Panc1 (cell line): ENCODE measurements at regions not wholly inside any gene's neighbourhood (a gene's known extent, or its start where the extent isn't known, plus 50 kb on each side); places are given as distances from the start of the nearest gene placed in this dataset.

Experiments
- ATAC-seq: fragments of 200-7000 bp; cut with Tn5 transposase; 2 replicates; pipeline ENCODE4 v1.9.1; 2020; ENCODE audit warnings: mild to moderate bottlenecking, moderate library complexity
- BruUV-seq: library from RNA; stranded (reverse); fragments of 400-500 nt; replicated peaks from 2 replicates; lab custom pipeline; 2021; lab: Mats Ljungman, UMichigan
- CTCF ChIA-PET: fragments of 300-600 bp; sonication (Branson Sonifier 250); formaldehyde crosslinking; loops from one replicate; lab custom pipeline; 2022; ENCODE audit warnings: antibody characterized with exemption; lab: Charles Lee
- POLR2A ChIA-PET: fragments of 300-600 bp; sonication (Branson Sonifier 250); formaldehyde crosslinking; loops from one replicate; lab custom pipeline; 2022; ENCODE audit warnings: antibody characterized with exemption; lab: Charles Lee
- DNase-seq: peaks from one replicate; pipeline ENCODE4 v3.0.0-alpha.2; 2010; ENCODE audit warnings: low read depth, low spot score
- H3K27ac ChIP-seq: 2 replicates; pipeline ENCODE4 v1.5.1; 2011; ENCODE audit warnings: mild to moderate bottlenecking, low read length, inconsistent platforms
- H3K27me3 ChIP-seq: fragments of 200-500 bp; sonication (Bioruptor generic); 2 replicates; pipeline ENCODE4 v1.6.0; 2014; ENCODE audit warnings: low read length, inconsistent platforms; ENCODE audit not compliant: control insufficient read depth, insufficient read depth
- H3K36me3 ChIP-seq: fragments of 200-500 bp; sonication (Bioruptor generic); 2 replicates; pipeline ENCODE4 v1.5.1; 2014; ENCODE audit warnings: inconsistent platforms, mild to moderate bottlenecking, low read length, moderate library complexity; ENCODE audit not compliant: control insufficient read depth, insufficient read depth
- H3K4me1 ChIP-seq: 2 replicates; pipeline ENCODE4 v1.5.1; 2011; ENCODE audit warnings: inconsistent platforms, mild to moderate bottlenecking, low read length, moderate library complexity; ENCODE audit not compliant: control insufficient read depth, insufficient read depth
- H3K4me3 ChIP-seq, 2 experiments: 2 replicates each; pipeline ENCODE4 v1.5.1; 2011 to 2012; ENCODE audit warnings: low read depth in 2 of 2, low read length in 2 of 2, mild to moderate bottlenecking in 2 of 2, inconsistent platforms in 1 of 2, moderate library complexity in 1 of 2
- H3K9me3 ChIP-seq: fragments of 200-500 bp; sonication (Bioruptor generic); 2 replicates; pipeline ENCODE4 v1.5.1; 2014; ENCODE audit warnings: low read depth, mild to moderate bottlenecking, inconsistent platforms, low read length, moderate library complexity; ENCODE audit not compliant: control insufficient read depth, insufficient read depth
- CTCF ChIP-seq: fragments of 450-650 bp; IDR thresholded peaks from 2 replicates; pipeline ENCODE4 v1.5.1; 2017; ENCODE audit warnings: mild to moderate bottlenecking
- POLR2AphosphoS5 ChIP-seq: IDR thresholded peaks from 2 replicates; pipeline ENCODE4 v1.6.1; 2012; ENCODE audit warnings: mild to moderate bottlenecking, low read depth, low read length, moderate library complexity
- SIN3A ChIP-seq: IDR thresholded peaks from 2 replicates; pipeline ENCODE4 v1.6.1; 2012; ENCODE audit warnings: low read depth, mild to moderate bottlenecking, low read length, moderate library complexity, borderline replicate concordance; ENCODE audit not compliant: insufficient read depth
- TCF7L2 ChIP-seq: IDR thresholded peaks from 2 replicates; pipeline ENCODE4 v1.6.1; 2011; ENCODE audit warnings: mild to moderate bottlenecking, low read depth, low read length, inconsistent platforms
- in situ Hi-C: cut with HindIII; loops from 2 replicates; pipeline ENCODE4 v1.10.0; 2016; ENCODE audit warnings: low sequenced_read_pairs, low pct_unique_long_range_greater_than_20kb
- intact Hi-C: fragments of 100-400 bp; cut with micrococcal nuclease; formaldehyde crosslinking; loops from one replicate; pipeline ENCODE4 v1.10.0; 2022; ENCODE audit not compliant: unreplicated experiment
- TF ChIP-seq, protein P1 (sequence below), 2 experiments: IDR thresholded peaks; 2 replicates each; pipeline ENCODE4 v1.6.1; 2011 to 2012; ENCODE audit warnings: low read depth in 2 of 2, control low read depth in 1 of 2, low read length in 1 of 2, mild to moderate bottlenecking in 1 of 2, moderate library complexity in 1 of 2; ENCODE audit not compliant: insufficient read depth in 1 of 2

DNA sequence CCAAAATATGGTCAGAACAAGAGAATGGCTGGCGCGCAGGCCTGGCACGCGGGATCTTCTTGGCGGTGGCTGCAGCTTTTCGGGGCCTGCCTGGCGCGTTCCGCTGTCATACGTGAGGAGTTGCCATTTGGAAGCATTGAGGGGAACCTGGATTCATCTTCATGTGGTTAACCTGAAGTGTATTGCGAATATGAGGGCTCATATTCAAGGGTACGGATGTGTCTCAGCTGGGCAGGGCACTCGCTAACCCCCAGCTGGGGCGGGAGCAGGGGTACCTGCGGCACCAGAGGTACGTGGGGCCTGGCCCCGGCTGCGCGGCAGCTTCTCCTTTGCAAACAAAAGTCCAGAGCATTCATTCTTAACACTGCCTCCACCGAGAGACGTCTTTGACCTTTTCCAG, 605.6 kb downstream of the QKI start:
- in situ Hi-C loops, result no loop called here
- ChIA-PET POLR2A (no interaction called here), CTCF (no interaction called here)
- Histone ChIP-seq H3K27me3 (no peaks in the 10 kb centered on the region), H3K9me3 (no peaks in the 10 kb centered on the region), H3K27ac (no peak overlapping the region), H3K36me3 (no peaks in the 10 kb centered on the region), H3K4me3 (no peak overlapping the region), H3K4me1 (no peaks in the 10 kb centered on the region)
- no TSS peak for BruUV-seq
- no peak for TF ChIP-seq TCF7L2
- no peak for TF ChIP-seq POLR2AphosphoS5
- no peak for TF ChIP-seq CTCF
- TF ChIP-seq, protein P1, sequence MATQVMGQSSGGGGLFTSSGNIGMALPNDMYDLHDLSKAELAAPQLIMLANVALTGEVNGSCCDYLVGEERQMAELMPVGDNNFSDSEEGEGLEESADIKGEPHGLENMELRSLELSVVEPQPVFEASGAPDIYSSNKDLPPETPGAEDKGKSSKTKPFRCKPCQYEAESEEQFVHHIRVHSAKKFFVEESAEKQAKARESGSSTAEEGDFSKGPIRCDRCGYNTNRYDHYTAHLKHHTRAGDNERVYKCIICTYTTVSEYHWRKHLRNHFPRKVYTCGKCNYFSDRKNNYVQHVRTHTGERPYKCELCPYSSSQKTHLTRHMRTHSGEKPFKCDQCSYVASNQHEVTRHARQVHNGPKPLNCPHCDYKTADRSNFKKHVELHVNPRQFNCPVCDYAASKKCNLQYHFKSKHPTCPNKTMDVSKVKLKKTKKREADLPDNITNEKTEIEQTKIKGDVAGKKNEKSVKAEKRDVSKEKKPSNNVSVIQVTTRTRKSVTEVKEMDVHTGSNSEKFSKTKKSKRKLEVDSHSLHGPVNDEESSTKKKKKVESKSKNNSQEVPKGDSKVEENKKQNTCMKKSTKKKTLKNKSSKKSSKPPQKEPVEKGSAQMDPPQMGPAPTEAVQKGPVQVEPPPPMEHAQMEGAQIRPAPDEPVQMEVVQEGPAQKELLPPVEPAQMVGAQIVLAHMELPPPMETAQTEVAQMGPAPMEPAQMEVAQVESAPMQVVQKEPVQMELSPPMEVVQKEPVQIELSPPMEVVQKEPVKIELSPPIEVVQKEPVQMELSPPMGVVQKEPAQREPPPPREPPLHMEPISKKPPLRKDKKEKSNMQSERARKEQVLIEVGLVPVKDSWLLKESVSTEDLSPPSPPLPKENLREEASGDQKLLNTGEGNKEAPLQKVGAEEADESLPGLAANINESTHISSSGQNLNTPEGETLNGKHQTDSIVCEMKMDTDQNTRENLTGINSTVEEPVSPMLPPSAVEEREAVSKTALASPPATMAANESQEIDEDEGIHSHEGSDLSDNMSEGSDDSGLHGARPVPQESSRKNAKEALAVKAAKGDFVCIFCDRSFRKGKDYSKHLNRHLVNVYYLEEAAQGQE (IDR thresholded peaks at IDR 0.05; ENCODE audit: insufficient read depth in 1 of 2, low read depth in 2 of 2, low read length in 1 of 2), result no peak
- TF ChIP-seq SIN3A, result no peak
- no peak for ATAC-seq
- intact Hi-C loops, result no loop called here
- DNase-seq, result no peak

DNA sequence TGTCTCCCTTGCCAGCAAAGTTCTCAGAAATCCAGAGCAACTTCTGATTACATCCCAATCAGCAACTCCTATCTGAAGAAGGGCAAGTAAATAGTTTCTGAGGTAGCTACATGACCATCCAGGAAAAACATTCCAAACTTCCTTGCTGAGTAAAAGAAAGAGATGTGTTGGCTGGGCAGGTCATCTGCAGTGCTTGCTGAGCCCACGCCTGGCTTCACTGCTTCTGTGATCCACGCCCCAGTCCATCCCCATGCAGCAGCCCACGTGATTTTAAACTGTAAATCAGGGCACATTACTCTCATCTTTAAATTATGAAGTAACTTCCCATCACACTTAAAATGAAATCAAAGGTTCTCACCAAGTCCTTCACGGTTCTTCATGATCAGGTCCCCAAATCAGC, 603.6 kb downstream of the QKI start:
- Histone ChIP-seq H3K4me3 (no peak overlapping the region), H3K27me3 (no peaks in the 10 kb centered on the region), H3K36me3 (no peaks in the 10 kb centered on the region), H3K9me3 (no peaks in the 10 kb centered on the region), H3K4me1 (no peaks in the 10 kb centered on the region), H3K27ac (no peak overlapping the region)
- TF ChIP-seq SIN3A (no peak), CTCF (no peak), TCF7L2 (no peak)
- POLR2A ChIA-PET, result no interaction called here
- DNase-seq (no peak), ATAC-seq (no peak)
- intact Hi-C loops, result no loop called here
- BruUV-seq, result no TSS peak
- in situ Hi-C loops, result no loop called here
- CTCF ChIA-PET, result no interaction called here
